ENCODE measurements at regions not wholly inside any gene's neighbourhood (a gene's known extent, or its start where the extent isn't known, plus 50 kb on each side); places are given as distances from the start of the nearest gene placed in this dataset.

GRCh38 chr2:122856696-122857095 lies 1101.2 kb downstream of the TSN start:
- intact Hi-C loops (cut with DNase I) = no loop called here
- TF ChIP-seq CTCF (IDR thresholded peaks at IDR 0.05; ENCODE audit: borderline replicate concordance, extremely low read depth, insufficient read depth) = no peak
- FAIRE-seq = no peak

GRCh38 chr2:122858075-122858702 lies 1102.7 kb downstream of the TSN start:
- FAIRE-seq = no peak
- Histone ChIP-seq H3K27ac (ENCODE audit: low read depth in 2 of 2, low read length in 2 of 2) (no peak overlapping the region), H3K36me3 (ENCODE audit: control insufficient read depth in 2 of 3, insufficient read depth in 3 of 3, low read length in 3 of 3) (no peaks in the 10 kb centered on the region), H3K9ac (ENCODE audit: low read length in 3 of 3) (no peak overlapping the region), H3K4me1 (ENCODE audit: control insufficient read depth in 2 of 3, insufficient read depth in 2 of 3, low read depth in 1 of 3, low read length in 3 of 3) (no peaks in the 10 kb centered on the region), H3K9me3 (ENCODE audit: control insufficient read depth in 2 of 3, insufficient read depth in 1 of 3, low read length in 3 of 3) (peaks cover 0 to 4% (median 0%) of the 10 kb centered on the region in 3 donors), H3K27me3 (ENCODE audit: control insufficient read depth, insufficient read depth, low read length) (no peaks in the 10 kb centered on the region), H3K4me3 (ENCODE audit: low read length in 3 of 3) (no peak overlapping the region)
- TF ChIP-seq CTCF (IDR thresholded peaks at IDR 0.05; ENCODE audit: borderline replicate concordance, extremely low read depth, insufficient read depth) = no peak
- intact Hi-C loops (cut with DNase I) = no loop called here
- no peak for DNase-seq

More at GRCh38 chr2:122856696-122857095, 1101.2 kb downstream of the TSN start:
- Histone ChIP-seq H3K9ac (ENCODE audit: low read length in 3 of 3) (no peak overlapping the region), H3K36me3 (ENCODE audit: control insufficient read depth in 2 of 3, insufficient read depth in 3 of 3, low read length in 3 of 3) (no peaks in the 10 kb centered on the region), H3K27ac (ENCODE audit: low read depth in 2 of 2, low read length in 2 of 2) (no peak overlapping the region), H3K4me3 (ENCODE audit: low read length in 3 of 3) (no peak overlapping the region), H3K9me3 (ENCODE audit: control insufficient read depth in 2 of 3, insufficient read depth in 1 of 3, low read length in 3 of 3) (peaks cover 0 to 4% (median 0%) of the 10 kb centered on the region in 3 donors), H3K27me3 (ENCODE audit: control insufficient read depth, insufficient read depth, low read length) (no peaks in the 10 kb centered on the region), H3K4me1 (ENCODE audit: control insufficient read depth in 2 of 3, insufficient read depth in 2 of 3, low read depth in 1 of 3, low read length in 3 of 3) (no peaks in the 10 kb centered on the region)
- DNase-seq = no peak

GRCh38 chr2:122858813-122859212 lies 1103.4 kb downstream of the TSN start:
- no peak for TF ChIP-seq CTCF (IDR thresholded peaks at IDR 0.05; ENCODE audit: borderline replicate concordance, extremely low read depth, insufficient read depth)
- no peak for FAIRE-seq

GRCh38 chr2:122859260-122859659 lies 1103.8 kb downstream of the TSN start:
- Histone ChIP-seq H3K9me3 (ENCODE audit: control insufficient read depth in 2 of 3, insufficient read depth in 1 of 3, low read length in 3 of 3) (peaks cover 0 to 4% (median 0%) of the 10 kb centered on the region in 3 donors), H3K27ac (ENCODE audit: low read depth in 2 of 2, low read length in 2 of 2) (no peak overlapping the region), H3K4me3 (ENCODE audit: low read length in 3 of 3) (peak overlapping the region in 1 of 3 donors; percentile 41), H3K9ac (ENCODE audit: low read length in 3 of 3) (no peak overlapping the region), H3K36me3 (ENCODE audit: control insufficient read depth in 2 of 3, insufficient read depth in 3 of 3, low read length in 3 of 3) (no peaks in the 10 kb centered on the region), H3K27me3 (ENCODE audit: control insufficient read depth, insufficient read depth, low read length) (no peaks in the 10 kb centered on the region), H3K4me1 (ENCODE audit: control insufficient read depth in 2 of 3, insufficient read depth in 2 of 3, low read depth in 1 of 3, low read length in 3 of 3) (no peaks in the 10 kb centered on the region)
- DNase-seq (no peak), FAIRE-seq (no peak)
- no peak for TF ChIP-seq CTCF (IDR thresholded peaks at IDR 0.05; ENCODE audit: borderline replicate concordance, extremely low read depth, insufficient read depth)
- intact Hi-C loops (cut with DNase I) = no loop called here

More at GRCh38 chr2:122858813-122859212, 1103.4 kb downstream of the TSN start:
- no peaks in the 10 kb centered on the region for H3K27me3 ChIP-seq (ENCODE audit: control insufficient read depth, insufficient read depth, low read length)
- H3K27ac ChIP-seq (ENCODE audit: low read depth in 2 of 2, low read length in 2 of 2) = no peak overlapping the region
- H3K4me1 ChIP-seq (ENCODE audit: control insufficient read depth in 2 of 3, insufficient read depth in 2 of 3, low read depth in 1 of 3, low read length in 3 of 3) = no peaks in the 10 kb centered on the region
- no peak for DNase-seq
- H3K36me3 ChIP-seq (ENCODE audit: control insufficient read depth in 2 of 3, insufficient read depth in 3 of 3, low read length in 3 of 3) = no peaks in the 10 kb centered on the region
- H3K4me3 ChIP-seq (ENCODE audit: low read length in 3 of 3) = no peak overlapping the region
- no peak overlapping the region for H3K9ac ChIP-seq (ENCODE audit: low read length in 3 of 3)
- intact Hi-C loops (cut with DNase I) = no loop called here
- H3K9me3 ChIP-seq (ENCODE audit: control insufficient read depth in 2 of 3, insufficient read depth in 1 of 3, low read length in 3 of 3) = peaks cover 0 to 4% (median 0%) of the 10 kb centered on the region in 3 donors
